Loucy (cell line): ENCODE measurements at regions not wholly inside any gene's neighbourhood (a gene's known extent, or its start where the extent isn't known, plus 50 kb on each side); places are given as distances from the start of the nearest gene placed in this dataset.

ENCODE experiments used
- CTCF ChIP-seq: fragments of 200-600 bp; sonication (generic); conservative IDR thresholded peaks from 2 replicates; pipeline ENCODE4 v1.5.1; 2014; ENCODE audit warnings: mild to moderate bottlenecking, antibody characterized with exemption, low read length
- EZH2phosphoT487 ChIP-seq: fragments of 200-600 bp; IDR thresholded peaks from 2 replicates; pipeline ENCODE4 v1.6.1; 2018; ENCODE audit warnings: antibody characterized with exemption, mild to moderate bottlenecking, moderate library complexity, borderline replicate concordance

GRCh38 chr6:113381959-113382358, 475.2 kb upstream of the MARCKS start:
- TF ChIP-seq EZH2phosphoT487, result no peak
- no peak for TF ChIP-seq CTCF
